ENCODE measurements at regions not wholly inside any gene's neighbourhood (a gene's known extent, or its start where the extent isn't known, plus 50 kb on each side); places are given as distances from the start of the nearest gene placed in this dataset.

DNA sequence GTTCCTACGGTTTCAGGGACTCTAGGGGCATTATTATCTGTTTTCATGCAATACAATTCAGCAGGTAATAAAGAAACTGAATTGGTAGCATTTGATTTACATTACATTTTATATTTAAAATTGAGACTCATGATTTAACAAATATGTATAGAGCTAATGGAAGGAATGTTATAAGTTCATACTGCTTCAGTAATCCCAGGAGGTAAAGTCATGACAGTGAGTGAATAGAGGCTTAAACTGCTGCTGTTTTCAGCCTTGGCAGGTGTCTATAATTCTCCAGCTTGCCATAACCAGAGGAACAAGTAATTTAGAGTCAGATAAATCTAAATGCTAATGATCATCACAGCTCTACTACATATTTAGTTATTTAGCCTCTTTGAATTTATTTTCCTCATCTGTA is 360.8 kb upstream of the MANEA start:
- H3K79me2 ChIP-seq (ENCODE audit: control insufficient read depth, insufficient read depth, low read length): no peaks in the 10 kb centered on the region
- no peaks in the 10 kb centered on the region for H4K20me1 ChIP-seq (ENCODE audit: control insufficient read depth, extremely low read depth, insufficient read depth, low read length)
- H3K9ac ChIP-seq (ENCODE audit: insufficient read depth, low read length): no peak overlapping the region
- H3K27ac ChIP-seq (ENCODE audit: insufficient read depth, low read length): no peak overlapping the region
- H3K4me3 ChIP-seq (replicated peaks in 1 of 4; ENCODE audit: control extremely low read depth in 1 of 4, insufficient read depth in 1 of 4, low read depth in 3 of 4, low read length in 4 of 4): no peak overlapping the region
- no peaks in the 10 kb centered on the region for H3K9me3 ChIP-seq (ENCODE audit: control insufficient read depth, insufficient read depth, low read depth, low read length)
- no peaks in the 10 kb centered on the region for H3K27me3 ChIP-seq (ENCODE audit: control insufficient read depth, insufficient read depth, low read length)
- TF ChIP-seq EZH2 (IDR thresholded peaks at IDR 0.05; ENCODE audit: low read length, missing control alignments): no peak
- TF ChIP-seq, protein P1, sequence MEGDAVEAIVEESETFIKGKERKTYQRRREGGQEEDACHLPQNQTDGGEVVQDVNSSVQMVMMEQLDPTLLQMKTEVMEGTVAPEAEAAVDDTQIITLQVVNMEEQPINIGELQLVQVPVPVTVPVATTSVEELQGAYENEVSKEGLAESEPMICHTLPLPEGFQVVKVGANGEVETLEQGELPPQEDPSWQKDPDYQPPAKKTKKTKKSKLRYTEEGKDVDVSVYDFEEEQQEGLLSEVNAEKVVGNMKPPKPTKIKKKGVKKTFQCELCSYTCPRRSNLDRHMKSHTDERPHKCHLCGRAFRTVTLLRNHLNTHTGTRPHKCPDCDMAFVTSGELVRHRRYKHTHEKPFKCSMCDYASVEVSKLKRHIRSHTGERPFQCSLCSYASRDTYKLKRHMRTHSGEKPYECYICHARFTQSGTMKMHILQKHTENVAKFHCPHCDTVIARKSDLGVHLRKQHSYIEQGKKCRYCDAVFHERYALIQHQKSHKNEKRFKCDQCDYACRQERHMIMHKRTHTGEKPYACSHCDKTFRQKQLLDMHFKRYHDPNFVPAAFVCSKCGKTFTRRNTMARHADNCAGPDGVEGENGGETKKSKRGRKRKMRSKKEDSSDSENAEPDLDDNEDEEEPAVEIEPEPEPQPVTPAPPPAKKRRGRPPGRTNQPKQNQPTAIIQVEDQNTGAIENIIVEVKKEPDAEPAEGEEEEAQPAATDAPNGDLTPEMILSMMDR (conservative IDR thresholded peaks at IDR 0.05 in 1 of 2, IDR thresholded peaks at IDR 0.05 in 1 of 2; ENCODE audit: low read depth in 1 of 2, low read length in 2 of 2): no peak
- DNase-seq (ENCODE audit: low read depth in 2 of 2): no peak
- H3K36me3 ChIP-seq (ENCODE audit: control insufficient read depth, insufficient read depth, low read length): no peaks in the 10 kb centered on the region
- no peak overlapping the region for H3K4me2 ChIP-seq (ENCODE audit: extremely low read depth, insufficient read depth, low read length)
- no peak overlapping the region for H2AFZ ChIP-seq (ENCODE audit: low read length)
- no peaks in the 10 kb centered on the region for H3K4me1 ChIP-seq (ENCODE audit: control insufficient read depth, extremely low read depth, insufficient read depth, low read length)

DNA sequence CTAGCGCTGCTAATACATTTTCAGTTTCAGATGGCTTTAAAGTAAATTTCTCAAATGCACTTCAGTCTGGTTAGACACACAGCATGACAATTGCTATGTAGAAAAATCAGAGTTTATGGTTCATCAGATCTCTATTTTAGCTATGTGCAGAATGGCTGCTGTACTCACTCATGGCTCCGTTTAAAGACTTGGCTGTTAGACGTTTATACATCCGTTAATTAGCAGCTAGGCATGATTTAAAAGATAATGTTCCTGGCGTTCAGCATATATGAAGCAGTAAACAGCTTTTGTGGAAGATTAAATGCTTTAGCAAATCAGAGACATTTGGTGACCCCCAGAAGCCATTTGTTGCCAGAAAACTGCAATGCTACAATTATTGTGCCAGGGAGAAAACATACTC is 350.0 kb upstream of the MANEA start:
- H2AFZ ChIP-seq (ENCODE audit: low read length): no peak overlapping the region
- H3K4me2 ChIP-seq (ENCODE audit: extremely low read depth, insufficient read depth, low read length): no peak overlapping the region

DNA sequence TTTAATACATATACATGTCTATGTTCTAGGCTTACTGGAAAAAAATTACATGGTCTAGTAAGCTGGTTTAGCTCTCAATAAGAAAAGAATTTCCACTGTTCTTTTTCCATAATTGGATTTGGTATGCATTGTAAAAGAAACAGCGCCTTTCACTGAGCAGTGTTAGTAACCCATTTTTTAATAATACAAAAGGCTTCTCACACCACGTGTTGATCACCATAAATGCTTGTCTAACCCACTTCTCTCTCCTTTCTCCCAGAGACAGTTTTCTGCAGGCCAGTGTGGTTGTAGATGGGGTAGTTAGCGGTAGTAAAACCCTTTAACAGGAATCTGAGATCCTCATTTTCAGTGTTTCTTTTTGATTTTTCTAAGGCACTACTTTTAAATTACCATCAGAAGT is 348.7 kb upstream of the MANEA start:
- no peaks in the 10 kb centered on the region for H4K20me1 ChIP-seq (ENCODE audit: control insufficient read depth, extremely low read depth, insufficient read depth, low read length)
- H3K4me3 ChIP-seq (replicated peaks in 1 of 4; ENCODE audit: control extremely low read depth in 1 of 4, insufficient read depth in 1 of 4, low read depth in 3 of 4, low read length in 4 of 4): no peak overlapping the region
- no peak for TF ChIP-seq EZH2 (IDR thresholded peaks at IDR 0.05; ENCODE audit: low read length, missing control alignments)
- TF ChIP-seq, protein P1 (conservative IDR thresholded peaks at IDR 0.05 in 1 of 2, IDR thresholded peaks at IDR 0.05 in 1 of 2; ENCODE audit: low read depth in 1 of 2, low read length in 2 of 2): no peak
- H3K4me1 ChIP-seq (ENCODE audit: control insufficient read depth, extremely low read depth, insufficient read depth, low read length): no peaks in the 10 kb centered on the region
- DNase-seq (ENCODE audit: low read depth in 2 of 2): no peak
- no peak overlapping the region for H3K9ac ChIP-seq (ENCODE audit: insufficient read depth, low read length)
- no peaks in the 10 kb centered on the region for H3K36me3 ChIP-seq (ENCODE audit: control insufficient read depth, insufficient read depth, low read length)
- H3K27ac ChIP-seq (ENCODE audit: insufficient read depth, low read length): no peak overlapping the region
- no peak overlapping the region for H2AFZ ChIP-seq (ENCODE audit: low read length)
- H3K9me3 ChIP-seq (ENCODE audit: control insufficient read depth, insufficient read depth, low read depth, low read length): no peaks in the 10 kb centered on the region
- no peaks in the 10 kb centered on the region for H3K27me3 ChIP-seq (ENCODE audit: control insufficient read depth, insufficient read depth, low read length)
- no peaks in the 10 kb centered on the region for H3K79me2 ChIP-seq (ENCODE audit: control insufficient read depth, insufficient read depth, low read length)
- no peak overlapping the region for H3K4me2 ChIP-seq (ENCODE audit: extremely low read depth, insufficient read depth, low read length)

More for the DNA sequence above, 350.0 kb upstream of the MANEA start:
- Histone ChIP-seq H3K4me3 (replicated peaks in 1 of 4; ENCODE audit: control extremely low read depth in 1 of 4, insufficient read depth in 1 of 4, low read depth in 3 of 4, low read length in 4 of 4) (no peak overlapping the region), H3K79me2 (ENCODE audit: control insufficient read depth, insufficient read depth, low read length) (no peaks in the 10 kb centered on the region), H4K20me1 (ENCODE audit: control insufficient read depth, extremely low read depth, insufficient read depth, low read length) (no peaks in the 10 kb centered on the region), H3K9me3 (ENCODE audit: control insufficient read depth, insufficient read depth, low read depth, low read length) (no peaks in the 10 kb centered on the region), H3K36me3 (ENCODE audit: control insufficient read depth, insufficient read depth, low read length) (no peaks in the 10 kb centered on the region), H3K27me3 (ENCODE audit: control insufficient read depth, insufficient read depth, low read length) (no peaks in the 10 kb centered on the region), H3K4me1 (ENCODE audit: control insufficient read depth, extremely low read depth, insufficient read depth, low read length) (no peaks in the 10 kb centered on the region), H3K27ac (ENCODE audit: insufficient read depth, low read length) (no peak overlapping the region), H3K9ac (ENCODE audit: insufficient read depth, low read length) (no peak overlapping the region)
- TF ChIP-seq, protein P1 (conservative IDR thresholded peaks at IDR 0.05 in 1 of 2, IDR thresholded peaks at IDR 0.05 in 1 of 2; ENCODE audit: low read depth in 1 of 2, low read length in 2 of 2): no peak
- no peak for DNase-seq (ENCODE audit: low read depth in 2 of 2)
